SK-N-SH (cell line): ENCODE measurements at regions not wholly inside any gene's neighbourhood (a gene's known extent, or its start where the extent isn't known, plus 50 kb on each side); places are given as distances from the start of the nearest gene placed in this dataset.

Source experiments
- CTCF ChIA-PET: fragments of 300-600, 350-600 bp; formaldehyde crosslinking; extraction: SDS; loops from one replicate; lab custom pipeline; 2021; lab: Yijun Ruan, JAX
- POLR2A ChIA-PET: fragments of 350-600 bp; sonication (Branson Sonifier 250); formaldehyde crosslinking; extraction: SDS; loops from one replicate; lab custom pipeline; 2020; ENCODE audit warnings: antibody characterized with exemption, inconsistent platforms; lab: Yijun Ruan, JAX
- DNase-seq: peaks from one replicate; pipeline ENCODE4 v3.0.0; 2012
- H2AFZ ChIP-seq: fragments of 200-600 bp; sonication (generic); 2 replicates; pipeline ENCODE4 v1.8.1; 2016; ENCODE audit warnings: antibody characterized with exemption, mild to moderate bottlenecking, low read depth
- H3F3A ChIP-seq: fragments of 200-600 bp; sonication (generic); replicated peaks from 2 replicates; pipeline ENCODE3; 2016; ENCODE audit warnings: antibody characterized with exemption, mild to moderate bottlenecking; ENCODE audit not compliant: insufficient read depth
- H3K27ac ChIP-seq, 2 experiments: fragments of 200-500 bp in 1 of 2; fragments of 200-600 bp in 1 of 2; sonication (Bioruptor generic) in 1 of 2; sonication (generic), shearing (Covaris generic) in 1 of 2; 2 replicates each; pipeline versions ENCODE4 v1.5.1 to v1.6.1; 2014 to 2016; ENCODE audit warnings: low read depth in 2 of 2, inconsistent platforms in 1 of 2, low read length in 1 of 2, mild to moderate bottlenecking in 1 of 2, mixed read lengths in 1 of 2
- H3K27me3 ChIP-seq: fragments of 200-600 bp; sonication (generic), shearing (Covaris generic); 2 replicates; pipeline ENCODE4 v1.6.1; 2016; ENCODE audit warnings: mixed run types; ENCODE audit not compliant: insufficient read depth
- H3K36me3 ChIP-seq, 2 experiments: fragments of 200-500 bp in 1 of 2; fragments of 200-600 bp in 1 of 2; sonication (Bioruptor generic) in 1 of 2; sonication (generic) in 1 of 2; replicated peaks in 1 of 2; 2 replicates each; pipeline versions ENCODE3 to v1.5.1; 2014 to 2016; ENCODE audit warnings: low read length in 1 of 2, mild to moderate bottlenecking in 1 of 2; ENCODE audit not compliant: insufficient read depth in 2 of 2, control insufficient read depth in 1 of 2
- H3K4me1 ChIP-seq, 2 experiments: fragments of 200-500 bp in 1 of 2; fragments of 200-600 bp in 1 of 2; sonication (Bioruptor generic) in 1 of 2; sonication (generic), shearing (Covaris generic) in 1 of 2; 2 replicates each; pipeline versions ENCODE4 v1.5.1 to v1.6.1; 2014 to 2016; ENCODE audit warnings: low read depth in 1 of 2, low read length in 1 of 2, mixed run types in 1 of 2; ENCODE audit not compliant: insufficient read depth in 2 of 2, control insufficient read depth in 1 of 2
- H3K4me2 ChIP-seq: fragments of 200-600 bp; sonication (generic), shearing (Covaris generic); 2 replicates; pipeline ENCODE4 v1.6.1; 2017; ENCODE audit warnings: mixed run types
- H3K4me3 ChIP-seq, 2 experiments: fragments of 200-500 bp in 1 of 2; fragments of 200-600 bp in 1 of 2; sonication (Bioruptor generic) in 1 of 2; sonication (generic), shearing (Covaris generic) in 1 of 2; 2 replicates each; pipeline versions ENCODE4 v1.5.1 to v1.8.1; 2014 to 2016; ENCODE audit warnings: low read depth in 2 of 2, inconsistent platforms in 1 of 2, low read length in 1 of 2, mild to moderate bottlenecking in 1 of 2, mixed read lengths in 1 of 2, moderate library complexity in 1 of 2
- H3K79me2 ChIP-seq: fragments of 200-600 bp; sonication (generic); 2 replicates; pipeline ENCODE4 v1.8.1; 2017; ENCODE audit warnings: mild to moderate bottlenecking; ENCODE audit not compliant: insufficient read depth
- H3K9ac ChIP-seq: fragments of 200-600 bp; sonication (generic); 2 replicates; pipeline ENCODE4 v1.6.1; 2017; ENCODE audit warnings: mixed run types
- H3K9me2 ChIP-seq: fragments of 200-600 bp; sonication (generic); 2 replicates; pipeline ENCODE4 v1.6.1; 2017; ENCODE audit warnings: mixed run types
- H3K9me3 ChIP-seq: fragments of 200-600 bp; sonication (generic); 2 replicates; pipeline ENCODE4 v1.6.1; 2017; ENCODE audit warnings: mixed run types, mild to moderate bottlenecking, moderate library complexity
- H4K20me1 ChIP-seq: fragments of 200-600 bp; sonication (generic); 2 replicates; pipeline ENCODE4 v1.6.1; 2017; ENCODE audit warnings: mild to moderate bottlenecking, mixed run types; ENCODE audit not compliant: insufficient read depth
- CHD2 ChIP-seq: fragments of 150-350 bp; IDR thresholded peaks from 2 replicates; pipeline ENCODE4 v1.6.1; 2018; ENCODE audit warnings: low read length; ENCODE audit not compliant: partially characterized antibody
- ELF1 ChIP-seq: IDR thresholded peaks from 2 replicates; pipeline ENCODE4 v1.4.0; 2012
- EZH2phosphoT487 ChIP-seq: fragments of 200-600 bp; sonication (generic); IDR thresholded peaks from 2 replicates; pipeline ENCODE4 v1.6.1; 2017; ENCODE audit warnings: low read depth, mixed run types, mild to moderate bottlenecking, antibody characterized with exemption, moderate library complexity, borderline replicate concordance
- FOSL2 ChIP-seq: IDR thresholded peaks from 2 replicates; pipeline ENCODE4 v1.4.0; 2012; ENCODE audit warnings: low read depth, mild to moderate bottlenecking, moderate library complexity, borderline replicate concordance
- FOXJ3 ChIP-seq: sonication (generic); formaldehyde crosslinking; IDR thresholded peaks from 2 replicates; pipeline ENCODE4 v1.5.1; 2020; ENCODE audit warnings: mild to moderate bottlenecking, missing genetic modification reagents
- FOXM1 ChIP-seq: IDR thresholded peaks from 2 replicates; pipeline ENCODE4 v1.4.0; 2012; ENCODE audit warnings: low read depth, mild to moderate bottlenecking
- GATA2 ChIP-seq: sonication (generic); formaldehyde crosslinking; IDR thresholded peaks from 2 replicates; pipeline ENCODE4 v1.5.0; 2020; ENCODE audit warnings: mild to moderate bottlenecking, missing genetic modification reagents
- MEF2A ChIP-seq: IDR thresholded peaks from 2 replicates; pipeline ENCODE4 v1.4.0; 2012; ENCODE audit warnings: low read depth, borderline replicate concordance
- MXI1 ChIP-seq: IDR thresholded peaks from 2 replicates; pipeline ENCODE4 v1.6.1; 2012; ENCODE audit warnings: mild to moderate bottlenecking, low read depth, low read length, improper control_type of control experiment
- NFIC ChIP-seq: IDR thresholded peaks from 2 replicates; pipeline ENCODE4 v1.4.0; 2012; ENCODE audit warnings: borderline replicate concordance
- POLR2AphosphoS5 ChIP-seq: IDR thresholded peaks from 2 replicates; pipeline ENCODE4 v1.6.1; 2012; ENCODE audit warnings: low read depth, low read length
- RAD21 ChIP-seq: IDR thresholded peaks from 2 replicates; pipeline ENCODE4 v1.6.1; 2012; ENCODE audit warnings: mild to moderate bottlenecking, low read length
- RXRA ChIP-seq: IDR thresholded peaks from 2 replicates; pipeline ENCODE4 v1.4.0; 2012; ENCODE audit warnings: low read depth, mild to moderate bottlenecking, borderline replicate concordance
- SIN3A ChIP-seq: IDR thresholded peaks from 2 replicates; pipeline ENCODE4 v1.6.1; 2012; ENCODE audit warnings: low read depth, mild to moderate bottlenecking, low read length, moderate library complexity, borderline replicate concordance
- SMC3 ChIP-seq: IDR thresholded peaks from 2 replicates; pipeline ENCODE4 v1.6.1; 2012; ENCODE audit warnings: low read depth, low read length, improper control_type of control experiment
- TAF1 ChIP-seq: IDR thresholded peaks from 2 replicates; pipeline ENCODE4 v1.6.1; 2012; ENCODE audit warnings: low read depth, mild to moderate bottlenecking, low read length, moderate library complexity, borderline replicate concordance
- TCF12 ChIP-seq: IDR thresholded peaks from 2 replicates; pipeline ENCODE4 v1.4.0; 2012
- TEAD4 ChIP-seq: IDR thresholded peaks from 2 replicates; pipeline ENCODE4 v1.4.0; 2012; ENCODE audit warnings: mild to moderate bottlenecking, borderline replicate concordance; ENCODE audit not compliant: insufficient read depth
- YY1 ChIP-seq: IDR thresholded peaks from 2 replicates; pipeline ENCODE4 v1.4.0; 2012; ENCODE audit warnings: low read depth, mild to moderate bottlenecking
- WGBS: methylation state at CpG from one replicate; pipeline ENCODE4 v1.1.6; 2017; ENCODE audit warnings: low lambda C conversion rate; 5-methylcytosine and 5-hydroxymethylcytosine counted together
- TF ChIP-seq, protein P1 (sequence below): fragments of 150-350 bp; IDR thresholded peaks from 2 replicates; pipeline ENCODE4 v1.6.1; 2017; ENCODE audit warnings: antibody characterized with exemption, low read length, low read depth, borderline replicate concordance
- TF ChIP-seq, protein P2 (sequence below): IDR thresholded peaks from 2 replicates; pipeline ENCODE4; 2012
- TF ChIP-seq, protein P3 (sequence below): fragments of 150-350 bp; IDR thresholded peaks from 2 replicates; pipeline ENCODE4 v1.6.1; 2016; ENCODE audit warnings: mild to moderate bottlenecking, low read depth, low read length
- TF ChIP-seq, protein P4 (sequence below): IDR thresholded peaks from 2 replicates; pipeline ENCODE4 v1.4.0; 2012; ENCODE audit warnings: low read depth, borderline replicate concordance

DNA sequence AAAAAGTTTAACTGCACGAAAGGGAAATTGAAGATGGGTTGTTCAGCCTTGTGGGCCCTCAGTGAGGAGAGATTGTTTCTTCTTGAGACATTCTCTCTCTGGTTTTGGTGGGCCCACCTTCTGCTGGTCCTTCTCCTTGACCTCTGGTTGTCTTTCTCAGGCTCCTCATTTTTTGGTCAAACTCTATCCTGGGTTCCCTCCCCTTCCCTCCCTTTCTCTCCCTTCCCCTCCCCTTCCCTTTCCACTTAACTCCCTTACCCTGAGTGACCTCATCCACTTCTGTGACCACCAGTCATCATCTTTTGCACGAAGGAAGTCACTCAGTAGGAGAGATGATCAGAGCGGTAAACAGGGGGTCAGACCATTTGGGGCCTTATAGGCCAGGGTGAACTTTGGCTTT is 71.5 kb upstream of the RALY start (continued):
- TF ChIP-seq, protein P1, sequence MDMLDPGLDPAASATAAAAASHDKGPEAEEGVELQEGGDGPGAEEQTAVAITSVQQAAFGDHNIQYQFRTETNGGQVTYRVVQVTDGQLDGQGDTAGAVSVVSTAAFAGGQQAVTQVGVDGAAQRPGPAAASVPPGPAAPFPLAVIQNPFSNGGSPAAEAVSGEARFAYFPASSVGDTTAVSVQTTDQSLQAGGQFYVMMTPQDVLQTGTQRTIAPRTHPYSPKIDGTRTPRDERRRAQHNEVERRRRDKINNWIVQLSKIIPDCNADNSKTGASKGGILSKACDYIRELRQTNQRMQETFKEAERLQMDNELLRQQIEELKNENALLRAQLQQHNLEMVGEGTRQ: no peak
- TF ChIP-seq, all 33 proteins: peak for 0

DNA sequence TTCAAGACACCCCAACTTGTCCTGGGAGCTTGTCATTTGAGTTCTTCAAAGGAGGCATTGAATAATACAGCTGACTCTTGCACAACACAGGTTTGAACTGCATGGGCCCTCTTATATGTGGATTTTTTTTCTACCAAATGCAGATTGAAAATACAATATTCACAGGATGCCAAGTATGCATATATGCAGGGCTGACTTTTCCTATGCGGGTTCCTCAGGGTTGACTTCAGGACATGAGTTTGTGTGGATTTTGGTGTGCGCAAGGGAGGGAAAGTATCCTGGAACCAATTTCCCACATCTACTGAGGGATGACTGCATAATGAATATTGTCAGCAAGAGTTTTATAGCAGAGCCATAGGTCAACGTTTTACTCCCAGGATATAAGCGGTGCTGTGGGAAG is 70.0 kb upstream of the RALY start:
- WGBS: 97% methylated on average over 4 of the region's 4 CpGs
- no peak for TF ChIP-seq FOXJ3 (CRISPR knock-in tag)
- TF ChIP-seq CHD2: no peak
- no peak for TF ChIP-seq TCF12
- no peak for TF ChIP-seq GATA2
- TF ChIP-seq TAF1: no peak
- no peak for TF ChIP-seq RAD21
- no peak for TF ChIP-seq FOSL2
- no peak for TF ChIP-seq NFIC
- TF ChIP-seq YY1: no peak
- TF ChIP-seq MEF2A: no peak
- TF ChIP-seq, protein P2, sequence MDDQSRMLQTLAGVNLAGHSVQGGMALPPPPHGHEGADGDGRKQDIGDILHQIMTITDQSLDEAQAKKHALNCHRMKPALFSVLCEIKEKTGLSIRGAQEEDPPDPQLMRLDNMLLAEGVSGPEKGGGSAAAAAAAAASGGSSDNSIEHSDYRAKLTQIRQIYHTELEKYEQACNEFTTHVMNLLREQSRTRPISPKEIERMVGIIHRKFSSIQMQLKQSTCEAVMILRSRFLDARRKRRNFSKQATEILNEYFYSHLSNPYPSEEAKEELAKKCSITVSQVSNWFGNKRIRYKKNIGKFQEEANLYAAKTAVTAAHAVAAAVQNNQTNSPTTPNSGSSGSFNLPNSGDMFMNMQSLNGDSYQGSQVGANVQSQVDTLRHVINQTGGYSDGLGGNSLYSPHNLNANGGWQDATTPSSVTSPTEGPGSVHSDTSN: no peak
- TF ChIP-seq MXI1: no peak
- Histone ChIP-seq H3K36me3 (no peaks in the 10 kb centered on the region), H3K9me2 (no peaks in the 10 kb centered on the region), H3K4me3 (no peak overlapping the region), H3K4me1 (peaks cover 0 to 14% of the 10 kb centered on the region in 2 experiments; a peak in 1 of 4 replicates), H3F3A (no peaks in the 10 kb centered on the region), H3K27me3 (no peaks in the 10 kb centered on the region; the same call in 1 of the 2 replicates), H3K9ac (no peak overlapping the region), H2AFZ (no peak overlapping the region), H3K27ac (no peak overlapping the region), H3K9me3 (no peaks in the 10 kb centered on the region), H4K20me1 (no peaks in the 10 kb centered on the region), H3K79me2 (no peaks in the 10 kb centered on the region), H3K4me2 (no peak overlapping the region)
- ChIA-PET CTCF (no interaction called here), POLR2A (no interaction called here)
- DNase-seq: no peak

DNA sequence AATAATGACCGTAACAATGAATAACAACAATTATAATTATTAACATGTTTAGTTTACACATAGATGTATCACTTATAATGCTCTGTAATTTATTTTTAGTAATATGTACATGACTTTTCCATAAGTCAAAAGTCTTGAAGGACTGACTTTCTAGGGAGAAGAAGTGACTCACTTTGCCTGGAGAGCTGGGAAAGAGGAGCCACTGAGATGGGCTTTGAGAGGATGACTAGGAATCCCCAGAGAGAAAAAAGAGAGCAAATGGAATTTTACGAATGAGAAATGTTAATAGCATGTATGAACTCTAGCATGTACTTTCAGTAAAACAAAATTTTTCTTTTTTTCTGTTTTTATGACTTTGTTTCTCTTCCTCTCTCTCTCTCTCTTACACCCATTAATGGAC is 67.8 kb upstream of the RALY start:
- ChIA-PET CTCF (no interaction called here), POLR2A (no interaction called here)
- Histone ChIP-seq H4K20me1 (no peaks in the 10 kb centered on the region), H3K4me1 (peaks cover 0 to 14% of the 10 kb centered on the region in 2 experiments; a peak in 1 of 4 replicates), H3K27ac (no peak overlapping the region), H3K27me3 (no peaks in the 10 kb centered on the region; the same call in 1 of the 2 replicates), H3K36me3 (no peaks in the 10 kb centered on the region), H3K4me3 (no peak overlapping the region), H3K79me2 (no peaks in the 10 kb centered on the region), H3F3A (no peaks in the 10 kb centered on the region), H3K9ac (no peak overlapping the region), H2AFZ (no peak overlapping the region), H3K9me2 (no peaks in the 10 kb centered on the region), H3K9me3 (no peaks in the 10 kb centered on the region), H3K4me2 (no peak overlapping the region)
- no peak for DNase-seq
- 71% methylated on average over 2 of the region's 2 CpGs for WGBS
- TF ChIP-seq SMC3 (no peak), TCF12 (no peak), EZH2phosphoT487 (no peak), RXRA (no peak), FOXJ3 (CRISPR knock-in tag) (no peak), TEAD4 (no peak), FOXM1 (no peak), POLR2AphosphoS5 (no peak), SIN3A (no peak), ELF1 (no peak)
- TF ChIP-seq, protein P3, sequence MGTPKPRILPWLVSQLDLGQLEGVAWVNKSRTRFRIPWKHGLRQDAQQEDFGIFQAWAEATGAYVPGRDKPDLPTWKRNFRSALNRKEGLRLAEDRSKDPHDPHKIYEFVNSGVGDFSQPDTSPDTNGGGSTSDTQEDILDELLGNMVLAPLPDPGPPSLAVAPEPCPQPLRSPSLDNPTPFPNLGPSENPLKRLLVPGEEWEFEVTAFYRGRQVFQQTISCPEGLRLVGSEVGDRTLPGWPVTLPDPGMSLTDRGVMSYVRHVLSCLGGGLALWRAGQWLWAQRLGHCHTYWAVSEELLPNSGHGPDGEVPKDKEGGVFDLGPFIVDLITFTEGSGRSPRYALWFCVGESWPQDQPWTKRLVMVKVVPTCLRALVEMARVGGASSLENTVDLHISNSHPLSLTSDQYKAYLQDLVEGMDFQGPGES: no peak
- TF ChIP-seq, protein P2: no peak
- TF ChIP-seq, protein P4, sequence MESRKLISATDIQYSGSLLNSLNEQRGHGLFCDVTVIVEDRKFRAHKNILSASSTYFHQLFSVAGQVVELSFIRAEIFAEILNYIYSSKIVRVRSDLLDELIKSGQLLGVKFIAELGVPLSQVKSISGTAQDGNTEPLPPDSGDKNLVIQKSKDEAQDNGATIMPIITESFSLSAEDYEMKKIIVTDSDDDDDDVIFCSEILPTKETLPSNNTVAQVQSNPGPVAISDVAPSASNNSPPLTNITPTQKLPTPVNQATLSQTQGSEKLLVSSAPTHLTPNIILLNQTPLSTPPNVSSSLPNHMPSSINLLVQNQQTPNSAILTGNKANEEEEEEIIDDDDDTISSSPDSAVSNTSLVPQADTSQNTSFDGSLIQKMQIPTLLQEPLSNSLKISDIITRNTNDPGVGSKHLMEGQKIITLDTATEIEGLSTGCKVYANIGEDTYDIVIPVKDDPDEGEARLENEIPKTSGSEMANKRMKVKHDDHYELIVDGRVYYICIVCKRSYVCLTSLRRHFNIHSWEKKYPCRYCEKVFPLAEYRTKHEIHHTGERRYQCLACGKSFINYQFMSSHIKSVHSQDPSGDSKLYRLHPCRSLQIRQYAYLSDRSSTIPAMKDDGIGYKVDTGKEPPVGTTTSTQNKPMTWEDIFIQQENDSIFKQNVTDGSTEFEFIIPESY: no peak
